GM19324 (cell line): ENCODE measurements at regions not wholly inside any gene's neighbourhood (a gene's known extent, or its start where the extent isn't known, plus 50 kb on each side); places are given as distances from the start of the nearest gene placed in this dataset.

Source experiments
- ATAC-seq: cut with Tn5 transposase; IDR thresholded peaks from one replicate; pipeline ENCODE4 v1.9.1; 2021; ENCODE audit warnings: mild to moderate bottlenecking, moderate library complexity; ENCODE audit not compliant: unreplicated experiment, low FRiP score

GRCh38 chr9:1637401-1637800 lies 377.7 kb upstream of the SMARCA2 start:
- no peak for ATAC-seq

GRCh38 chr9:1639166-1639565 lies 376.0 kb upstream of the SMARCA2 start:
- no peak for ATAC-seq

- ATAC-seq: no peak
Measured at GRCh38 chr9:1647776-1648175, 367.4 kb upstream of the SMARCA2 start.

- ATAC-seq: no peak
Measured at GRCh38 chr9:1653282-1653681, 361.9 kb upstream of the SMARCA2 start.

GRCh38 chr9:1658661-1659362 lies 356.3 kb upstream of the SMARCA2 start:
- ATAC-seq: no peak

GRCh38 chr9:1659363-1659690 lies 355.8 kb upstream of the SMARCA2 start:
- no peak for ATAC-seq

- ATAC-seq: no peak
Measured at GRCh38 chr9:1668441-1668840, 346.7 kb upstream of the SMARCA2 start.

- ATAC-seq: no peak
Measured at GRCh38 chr9:1673300-1673699, 341.8 kb upstream of the SMARCA2 start.

- ATAC-seq: no peak
Measured at GRCh38 chr9:1676771-1677170, 338.4 kb upstream of the SMARCA2 start.

GRCh38 chr9:1683951-1684350 lies 331.2 kb upstream of the SMARCA2 start:
- no peak for ATAC-seq

- no peak for ATAC-seq
Measured at GRCh38 chr9:1698991-1699390, 316.2 kb upstream of the SMARCA2 start.

GRCh38 chr9:1701113-1701512 lies 314.0 kb upstream of the SMARCA2 start:
- ATAC-seq: no peak

- no peak for ATAC-seq
Measured at GRCh38 chr9:1702701-1703100, 312.4 kb upstream of the SMARCA2 start.

GRCh38 chr9:1707291-1707690 lies 307.9 kb upstream of the SMARCA2 start:
- ATAC-seq: no peak

- no peak for ATAC-seq
Measured at GRCh38 chr9:1708219-1708618, 306.9 kb upstream of the SMARCA2 start.

GRCh38 chr9:1709347-1709746 lies 305.8 kb upstream of the SMARCA2 start:
- no peak for ATAC-seq

GRCh38 chr9:1712861-1713450 lies 302.2 kb upstream of the SMARCA2 start:
- no peak for ATAC-seq

- ATAC-seq: no peak
Measured at GRCh38 chr9:1713841-1714240, 301.3 kb upstream of the SMARCA2 start.

GRCh38 chr9:1717882-1718281 lies 297.3 kb upstream of the SMARCA2 start:
- ATAC-seq: no peak

- no peak for ATAC-seq
Measured at GRCh38 chr9:1718836-1719235, 296.3 kb upstream of the SMARCA2 start.

GRCh38 chr9:1721196-1721595 lies 294.0 kb upstream of the SMARCA2 start:
- ATAC-seq: no peak

- no peak for ATAC-seq
Measured at GRCh38 chr9:1722404-1722803, 292.7 kb upstream of the SMARCA2 start.
